Dermis blood vessel endothelial cell (primary cell): ENCODE measurements at regions not wholly inside any gene's neighbourhood (a gene's known extent, or its start where the extent isn't known, plus 50 kb on each side); places are given as distances from the start of the nearest gene placed in this dataset.

Experiments used
- DNase-seq: peaks from one replicate; pipeline ENCODE4 v3.0.0; 2010

GRCh38 chr5:1945606-1946005 is 62.9 kb upstream of the IRX4 start:
- DNase-seq = no peak

GRCh38 chr5:1944408-1944807 is 61.7 kb upstream of the IRX4 start:
- DNase-seq = no peak

DNA sequence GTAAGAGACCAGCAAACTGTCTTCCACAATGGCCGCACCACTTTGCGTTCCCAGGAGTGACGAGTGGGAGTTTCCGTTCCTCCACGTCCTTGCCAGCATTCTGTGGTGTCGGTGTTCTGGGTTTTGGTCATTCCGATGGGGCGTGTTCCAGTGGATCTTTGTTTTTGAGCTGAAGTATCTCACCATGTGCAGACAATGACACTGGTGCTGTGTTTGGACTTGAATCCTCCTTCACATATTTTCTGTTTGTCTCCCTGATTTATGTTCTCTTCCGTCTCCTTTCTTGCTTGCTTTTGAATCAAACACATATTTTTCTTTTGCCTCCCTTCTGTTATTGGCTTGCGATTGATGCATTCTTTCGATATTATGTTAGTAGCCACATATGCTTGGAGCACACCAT is 60.8 kb upstream of the IRX4 start:
- DNase-seq = no peak

GRCh38 chr5:1942630-1943029 is 59.9 kb upstream of the IRX4 start:
- no peak for DNase-seq

DNA sequence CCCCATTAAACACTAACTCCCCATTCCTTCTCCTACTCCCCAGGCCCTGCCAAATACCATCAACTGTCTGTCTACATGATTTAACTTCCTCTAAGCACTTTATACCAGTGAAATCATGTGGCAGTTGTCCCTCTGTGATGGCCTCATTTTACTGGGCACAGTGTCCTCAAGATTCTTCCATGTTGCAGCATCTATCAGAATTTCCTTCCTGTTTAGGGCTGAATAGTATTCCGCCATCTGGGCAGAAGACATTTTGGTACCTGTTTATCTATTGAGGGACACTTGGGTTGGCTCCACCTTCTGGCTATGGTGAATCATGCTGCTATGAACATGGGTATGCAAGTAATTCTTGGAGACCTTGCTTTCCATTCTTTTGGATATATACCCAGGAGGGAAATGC is 59.4 kb upstream of the IRX4 start:
- no peak for DNase-seq

GRCh38 chr5:1939256-1939655 is 56.5 kb upstream of the IRX4 start:
- no peak for DNase-seq

GRCh38 chr5:1938310-1939000 is 55.7 kb upstream of the IRX4 start:
- no peak for DNase-seq

- no peak for DNase-seq
Observed at GRCh38 chr5:1937590-1937989, 54.9 kb upstream of the IRX4 start.

DNA sequence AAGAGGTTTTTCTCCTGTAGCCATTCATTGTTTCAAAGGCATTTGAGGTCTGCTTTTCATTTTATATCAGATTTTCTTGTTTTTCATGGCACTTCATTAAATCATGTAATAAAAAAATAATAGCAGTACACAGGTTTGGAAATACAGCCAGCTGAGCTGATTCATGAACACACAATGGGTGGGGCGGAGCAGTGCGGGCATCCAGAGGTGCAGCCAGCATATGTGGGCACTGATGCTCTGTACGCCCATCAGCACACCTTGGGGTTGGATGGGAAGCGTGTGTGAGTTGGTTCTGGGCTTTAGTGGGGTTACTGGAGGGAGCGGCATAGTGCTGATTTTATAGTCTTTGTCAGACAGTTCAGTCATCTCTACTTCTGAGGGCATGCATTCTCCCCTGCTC is 54.2 kb upstream of the IRX4 start:
- DNase-seq = no peak

DNA sequence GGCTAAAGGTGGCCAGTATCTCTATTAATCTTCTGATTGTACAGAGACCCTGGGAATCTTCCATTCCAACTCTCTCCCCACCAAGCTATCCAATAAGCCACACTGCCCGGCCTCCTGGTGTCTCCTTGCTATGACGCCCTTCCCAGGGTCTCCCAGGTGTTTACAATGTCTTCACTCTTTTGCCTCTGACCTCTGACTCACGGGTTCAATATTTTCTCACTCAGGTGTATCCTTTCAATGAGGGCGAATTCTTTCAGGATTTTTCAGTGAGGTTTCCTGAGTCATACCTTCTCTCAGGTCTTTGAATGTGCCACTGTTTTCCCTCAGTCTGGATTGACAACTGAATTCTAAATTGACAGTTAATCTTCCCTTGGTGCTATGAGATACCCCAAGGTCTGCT is 53.7 kb upstream of the IRX4 start:
- DNase-seq = no peak

- no peak for DNase-seq
Observed at GRCh38 chr5:1934801-1935429, 52.2 kb upstream of the IRX4 start.

DNA sequence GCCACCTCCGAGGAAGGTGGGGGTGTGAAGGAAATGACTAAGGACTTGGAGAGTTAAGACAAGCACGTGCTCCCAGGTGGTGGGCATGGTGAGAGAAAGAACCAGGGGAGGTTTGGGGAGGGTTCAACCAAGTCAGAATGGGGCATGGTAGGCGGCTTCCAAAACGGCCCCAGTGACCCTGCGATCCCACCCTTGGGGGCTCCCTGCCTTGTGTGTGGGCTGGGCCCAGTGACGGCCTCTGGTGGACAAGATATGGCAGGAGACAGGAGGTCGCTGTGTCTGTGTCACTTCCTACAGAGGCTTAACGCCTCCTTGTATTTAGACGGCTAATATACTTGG is 51.3 kb upstream of the IRX4 start:
- DNase-seq = no peak

DNA sequence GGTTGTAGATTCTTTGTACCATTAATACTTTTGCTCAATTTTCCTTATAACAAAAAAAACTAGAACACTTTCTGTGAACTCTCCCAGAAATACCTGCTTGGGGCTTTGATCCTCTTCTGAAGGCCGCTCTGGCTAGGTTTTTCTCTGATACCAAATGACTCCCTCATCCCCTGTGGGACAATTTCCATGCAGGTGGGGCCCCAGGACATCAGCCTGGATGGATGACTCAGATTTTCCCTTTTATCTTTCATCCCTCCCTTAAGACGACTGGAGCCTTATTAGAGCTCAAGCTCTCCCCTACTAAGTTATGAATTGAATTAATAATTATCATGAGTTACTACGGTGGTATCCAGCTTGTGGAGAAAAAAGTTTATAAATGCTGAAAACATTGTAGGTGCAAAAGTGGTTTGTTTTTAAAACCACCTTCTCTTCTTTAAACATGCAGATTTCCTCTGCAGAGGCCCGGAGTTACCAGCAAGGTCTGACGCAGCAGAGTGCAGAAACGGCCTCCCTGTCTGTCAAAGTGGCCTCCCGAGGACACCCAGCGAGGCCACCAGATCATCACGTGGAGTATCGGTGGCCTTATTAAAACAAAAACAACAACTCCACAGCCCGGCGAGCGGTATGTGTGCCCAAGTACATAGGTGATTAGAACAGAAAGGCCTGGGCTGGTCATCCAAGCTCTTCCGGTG is 50.8 kb upstream of the IRX4 start:
- no peak for DNase-seq
